AG09319 (cell line): ENCODE measurements at regions not wholly inside any gene's neighbourhood (a gene's known extent, or its start where the extent isn't known, plus 50 kb on each side); places are given as distances from the start of the nearest gene placed in this dataset.

ENCODE experiments used
- DNase-seq: peaks from one replicate; pipeline ENCODE4 v3.0.0-alpha.2; 2010; ENCODE audit warnings: low read depth; ENCODE audit errors: extremely low read depth
- TF ChIP-seq, protein P1 (sequence below): IDR thresholded peaks from 2 replicates; pipeline ENCODE4 v1.5.1; 2011; ENCODE audit warnings: low read depth, mild to moderate bottlenecking, inconsistent platforms, low read length, moderate library complexity

DNA sequence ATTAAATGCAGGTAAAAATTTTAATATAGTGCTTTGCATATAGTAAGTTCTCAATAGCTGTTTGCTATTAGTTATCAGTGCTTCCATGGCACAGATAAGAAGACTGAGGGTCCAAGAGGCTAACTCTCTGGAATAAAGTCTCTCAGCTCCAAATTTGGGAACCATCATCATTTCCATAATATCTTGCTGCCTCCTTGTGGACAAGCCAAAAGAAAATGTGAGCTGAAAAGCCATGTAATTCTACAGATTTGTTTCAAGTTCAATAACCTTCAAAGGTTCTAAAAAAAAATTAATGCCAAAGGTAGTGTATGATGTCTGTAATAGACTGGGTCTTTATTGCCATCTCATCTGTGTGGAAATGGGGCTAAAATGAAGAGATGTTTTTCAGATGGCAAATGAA lies 136.9 kb upstream of the VCX start:
- TF ChIP-seq, protein P1, sequence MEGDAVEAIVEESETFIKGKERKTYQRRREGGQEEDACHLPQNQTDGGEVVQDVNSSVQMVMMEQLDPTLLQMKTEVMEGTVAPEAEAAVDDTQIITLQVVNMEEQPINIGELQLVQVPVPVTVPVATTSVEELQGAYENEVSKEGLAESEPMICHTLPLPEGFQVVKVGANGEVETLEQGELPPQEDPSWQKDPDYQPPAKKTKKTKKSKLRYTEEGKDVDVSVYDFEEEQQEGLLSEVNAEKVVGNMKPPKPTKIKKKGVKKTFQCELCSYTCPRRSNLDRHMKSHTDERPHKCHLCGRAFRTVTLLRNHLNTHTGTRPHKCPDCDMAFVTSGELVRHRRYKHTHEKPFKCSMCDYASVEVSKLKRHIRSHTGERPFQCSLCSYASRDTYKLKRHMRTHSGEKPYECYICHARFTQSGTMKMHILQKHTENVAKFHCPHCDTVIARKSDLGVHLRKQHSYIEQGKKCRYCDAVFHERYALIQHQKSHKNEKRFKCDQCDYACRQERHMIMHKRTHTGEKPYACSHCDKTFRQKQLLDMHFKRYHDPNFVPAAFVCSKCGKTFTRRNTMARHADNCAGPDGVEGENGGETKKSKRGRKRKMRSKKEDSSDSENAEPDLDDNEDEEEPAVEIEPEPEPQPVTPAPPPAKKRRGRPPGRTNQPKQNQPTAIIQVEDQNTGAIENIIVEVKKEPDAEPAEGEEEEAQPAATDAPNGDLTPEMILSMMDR, result peak; percentile 15
- no peak for DNase-seq

DNA sequence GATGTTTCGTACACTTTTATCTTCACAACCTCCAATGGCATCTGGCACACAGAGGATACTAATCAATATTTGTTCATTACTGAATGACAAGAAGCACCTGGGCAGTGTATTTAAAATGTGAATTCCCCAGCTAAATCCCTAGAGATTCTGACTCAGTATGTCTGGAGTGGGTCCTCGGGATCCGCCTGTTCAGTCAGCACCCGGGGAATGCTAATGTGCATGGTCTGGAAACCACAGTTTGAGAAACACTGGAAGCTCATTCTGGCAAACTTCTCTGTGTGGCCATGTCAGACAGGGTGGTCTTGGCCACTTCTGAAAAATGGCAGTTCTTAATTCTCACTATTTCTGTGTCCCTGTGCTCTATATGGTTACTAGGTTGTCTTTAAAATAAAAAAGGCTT lies 138.8 kb upstream of the VCX start:
- no peak for DNase-seq
- TF ChIP-seq, protein P1, result no peak

DNA sequence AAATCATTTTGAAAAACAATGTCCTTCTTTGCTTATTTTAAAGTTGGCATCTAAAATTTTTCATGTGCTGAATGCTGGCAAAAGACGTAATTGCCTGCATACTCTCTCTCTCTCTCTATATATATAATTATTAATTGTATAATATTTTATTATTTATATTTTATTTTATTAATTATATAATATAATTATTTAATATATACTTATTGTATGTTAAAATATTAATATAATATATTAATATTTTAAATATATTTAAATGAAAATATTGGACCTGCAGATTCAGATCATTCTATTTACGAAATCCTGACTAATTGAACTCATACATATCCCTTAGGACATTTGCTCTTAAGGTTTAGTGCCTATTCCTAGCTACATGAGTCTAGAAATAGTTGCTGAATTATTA lies 144.7 kb upstream of the VCX start:
- no peak for DNase-seq
- TF ChIP-seq, protein P1, result no peak

DNA sequence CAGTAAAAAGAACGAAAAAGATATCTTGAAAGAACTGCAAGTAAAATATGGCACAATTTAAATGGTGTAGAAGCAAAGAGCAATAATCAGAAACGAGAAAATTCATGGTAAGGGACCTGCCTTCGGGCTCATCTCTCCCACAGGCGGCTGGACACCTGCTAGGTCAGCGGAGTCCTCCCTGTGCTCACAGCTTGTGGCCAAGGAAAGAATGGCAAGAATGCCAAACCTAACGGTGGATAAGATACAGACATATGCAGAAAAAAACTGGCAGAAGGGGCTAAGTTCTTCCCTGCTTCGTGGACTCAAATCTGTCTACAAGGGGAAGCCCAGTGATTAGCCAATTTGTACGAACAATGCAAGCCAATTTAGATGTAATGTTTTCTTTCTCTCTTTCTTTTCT lies 152.1 kb upstream of the VCX start:
- DNase-seq, result no peak
- TF ChIP-seq, protein P1, result no peak

DNA sequence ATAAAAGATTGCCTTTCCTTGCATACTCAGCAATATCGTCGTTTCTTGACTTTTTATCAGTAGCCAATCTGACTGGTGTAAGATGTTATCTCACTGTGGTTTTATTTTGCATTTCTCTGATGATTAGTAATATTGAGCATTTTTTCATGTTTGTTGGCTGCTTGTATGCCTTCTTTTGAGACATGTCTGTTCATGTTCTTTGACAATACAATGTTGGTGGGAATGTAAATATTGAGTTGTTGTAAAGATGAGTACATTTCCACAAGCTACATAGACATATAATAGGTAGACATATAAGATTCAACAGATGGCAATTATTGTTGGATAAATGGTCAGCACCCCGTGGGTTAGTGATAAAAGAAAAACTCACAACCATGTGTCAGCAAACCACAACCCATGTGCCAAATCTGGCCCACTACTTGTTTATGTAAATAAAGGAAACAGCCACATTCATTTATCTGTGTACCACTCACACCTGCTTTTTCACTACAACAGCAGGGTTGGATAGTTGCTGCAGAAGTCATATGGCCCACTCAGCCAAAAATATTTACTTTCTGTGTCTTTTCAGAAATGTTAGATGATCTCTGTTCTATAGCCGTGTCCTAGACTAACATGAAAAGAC lies 153.1 kb upstream of the VCX start:
- no peak for DNase-seq
- TF ChIP-seq, protein P1, result no peak

DNA sequence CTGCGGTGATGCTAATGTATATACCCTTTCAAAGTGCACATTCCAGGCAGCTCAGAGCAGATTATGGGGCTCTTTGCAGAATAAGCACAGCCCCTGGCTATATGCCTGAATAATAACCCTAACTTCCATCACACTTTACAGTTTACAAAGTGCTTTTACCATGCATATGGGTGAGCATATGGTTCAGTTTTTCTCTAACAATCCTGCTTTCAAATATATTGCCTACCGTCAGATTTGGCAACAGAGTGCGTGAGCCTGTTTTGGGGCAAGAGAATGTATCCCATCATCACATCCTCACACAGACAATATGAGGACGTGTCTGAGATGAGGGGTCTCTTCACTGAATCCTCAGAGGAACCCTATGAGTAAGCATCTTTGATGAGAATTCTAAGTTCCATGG lies 162.8 kb upstream of the VCX start:
- TF ChIP-seq, protein P1, result no peak
- DNase-seq, result no peak

DNA sequence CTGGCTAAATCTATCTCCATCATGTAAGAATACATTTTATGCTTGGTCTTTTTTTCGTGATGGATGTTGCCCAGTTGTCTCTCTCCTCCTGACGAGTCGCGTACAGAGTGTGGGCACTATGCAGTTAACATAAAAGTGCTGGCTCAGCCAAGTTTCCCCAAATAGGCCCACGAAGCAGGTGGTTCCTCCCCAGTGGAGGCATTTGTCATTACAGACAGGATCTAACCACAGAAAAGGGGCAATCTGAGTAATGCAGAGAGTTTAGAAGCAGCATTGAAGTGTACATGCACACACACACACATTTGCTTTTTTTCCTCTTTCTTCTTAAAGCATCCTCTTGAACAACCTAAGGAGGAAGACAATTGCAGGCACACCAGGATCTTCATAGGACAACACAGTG lies 188.7 kb upstream of the VCX start:
- TF ChIP-seq, protein P1, result no peak

More for the DNA sequence above, 188.7 kb upstream of the VCX start:
- DNase-seq, result no peak
